IPS DF 4.7 (cell line): ENCODE measurements at regions not wholly inside any gene's neighbourhood (a gene's known extent, or its start where the extent isn't known, plus 50 kb on each side); places are given as distances from the start of the nearest gene placed in this dataset.

Experiments
- DNase-seq: peaks from one replicate; pipeline ENCODE4 v3.0.0-alpha.2; 2013; ENCODE audit warnings: low spot score; ENCODE audit errors: extremely low read depth

- no peak for DNase-seq
Measured at GRCh38 chr2:152875701-152876695, 157.6 kb downstream of the ARL6IP6 start.

GRCh38 chr2:152874955-152875354 lies 156.5 kb downstream of the ARL6IP6 start:
- DNase-seq, result no peak

GRCh38 chr2:152870239-152870638 lies 151.8 kb downstream of the ARL6IP6 start:
- DNase-seq, result no peak

GRCh38 chr2:152867397-152867796 lies 149.0 kb downstream of the ARL6IP6 start:
- DNase-seq, result no peak

GRCh38 chr2:152864601-152865149 lies 146.3 kb downstream of the ARL6IP6 start:
- no peak for DNase-seq

GRCh38 chr2:152863826-152864225 lies 145.4 kb downstream of the ARL6IP6 start:
- no peak for DNase-seq

- DNase-seq, result peak; percentile 64
Measured at GRCh38 chr2:152861349-152861942, 143.0 kb downstream of the ARL6IP6 start.

- DNase-seq, result no peak
Measured at GRCh38 chr2:152858594-152859265, 140.3 kb downstream of the ARL6IP6 start.

- no peak for DNase-seq
Measured at GRCh38 chr2:152846697-152847470, 128.5 kb downstream of the ARL6IP6 start.

- DNase-seq, result no peak
Measured at GRCh38 chr2:152835674-152836073, 117.3 kb downstream of the ARL6IP6 start.

GRCh38 chr2:152827944-152828343 lies 109.5 kb downstream of the ARL6IP6 start:
- no peak for DNase-seq

- no peak for DNase-seq
Measured at GRCh38 chr2:152826581-152827279, 108.3 kb downstream of the ARL6IP6 start.

GRCh38 chr2:152825834-152826233 lies 107.4 kb downstream of the ARL6IP6 start:
- DNase-seq, result no peak

- DNase-seq, result no peak
Measured at GRCh38 chr2:152823905-152824304, 105.5 kb downstream of the ARL6IP6 start.

- no peak for DNase-seq
Measured at GRCh38 chr2:152822676-152823075, 104.3 kb downstream of the ARL6IP6 start.

GRCh38 chr2:152820048-152820447 lies 101.6 kb downstream of the ARL6IP6 start:
- no peak for DNase-seq

- no peak for DNase-seq
Measured at GRCh38 chr2:152815634-152816257, 97.3 kb downstream of the ARL6IP6 start.

GRCh38 chr2:152814475-152815030 lies 96.1 kb downstream of the ARL6IP6 start:
- DNase-seq, result no peak

GRCh38 chr2:152813351-152813750 lies 94.9 kb downstream of the ARL6IP6 start:
- DNase-seq, result no peak
